HG03095 (cell line): ENCODE measurements at regions not wholly inside any gene's neighbourhood (a gene's known extent, or its start where the extent isn't known, plus 50 kb on each side); places are given as distances from the start of the nearest gene placed in this dataset.
"Not testable (repeated sequence)": the region's sequence is repeated elsewhere in the genome, so short reads cannot be mapped to it uniquely, and the experiment has no call there.

Source experiments
- ATAC-seq: cut with Tn5 transposase; IDR thresholded peaks from one replicate; pipeline ENCODE4 v1.9.1; 2021; ENCODE audit warnings: moderate library complexity; ENCODE audit not compliant: unreplicated experiment

DNA sequence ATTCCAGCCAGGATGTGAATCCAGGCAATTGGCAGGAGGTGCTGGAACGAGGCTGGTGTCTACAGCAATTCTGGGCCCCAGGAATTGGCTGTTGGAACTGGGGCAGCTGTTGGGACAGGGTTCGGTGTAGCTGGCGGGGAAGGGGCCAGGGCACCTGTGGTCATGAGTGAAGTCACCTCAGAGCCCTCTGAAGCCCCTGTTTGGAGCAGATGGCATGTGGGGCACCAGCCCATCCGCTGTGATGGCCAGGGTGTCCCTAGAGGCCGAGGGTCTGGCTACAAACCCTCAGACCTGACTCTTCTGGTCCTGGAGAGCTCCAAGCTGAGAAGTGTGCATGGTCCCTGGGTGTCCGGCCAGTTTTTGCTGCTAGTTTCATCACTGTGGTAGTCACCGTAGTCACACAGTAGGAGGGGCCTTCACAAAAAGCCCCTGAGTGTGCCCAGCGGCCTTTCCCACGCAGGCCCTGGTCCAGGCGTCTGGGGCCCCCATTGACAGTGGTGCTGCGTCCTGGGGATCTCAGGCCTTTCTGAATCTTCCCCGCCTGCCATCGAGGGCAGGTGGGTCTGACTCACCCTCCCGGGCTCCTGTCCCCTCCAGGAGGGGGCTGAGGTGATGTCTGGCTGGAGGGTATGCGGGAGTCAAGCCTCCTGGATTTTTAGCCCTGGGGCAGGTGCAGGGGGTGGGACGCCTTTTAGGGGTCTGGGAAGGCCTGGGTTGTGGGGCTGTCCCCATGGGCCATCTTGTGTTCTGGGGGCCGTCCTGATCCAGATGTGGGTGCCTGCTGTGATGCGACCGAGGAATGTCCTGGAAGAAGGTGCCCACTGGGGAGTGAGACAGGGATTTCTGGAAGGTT, 368.0 kb downstream of the TMEM121 start:
- no peak for ATAC-seq

DNA sequence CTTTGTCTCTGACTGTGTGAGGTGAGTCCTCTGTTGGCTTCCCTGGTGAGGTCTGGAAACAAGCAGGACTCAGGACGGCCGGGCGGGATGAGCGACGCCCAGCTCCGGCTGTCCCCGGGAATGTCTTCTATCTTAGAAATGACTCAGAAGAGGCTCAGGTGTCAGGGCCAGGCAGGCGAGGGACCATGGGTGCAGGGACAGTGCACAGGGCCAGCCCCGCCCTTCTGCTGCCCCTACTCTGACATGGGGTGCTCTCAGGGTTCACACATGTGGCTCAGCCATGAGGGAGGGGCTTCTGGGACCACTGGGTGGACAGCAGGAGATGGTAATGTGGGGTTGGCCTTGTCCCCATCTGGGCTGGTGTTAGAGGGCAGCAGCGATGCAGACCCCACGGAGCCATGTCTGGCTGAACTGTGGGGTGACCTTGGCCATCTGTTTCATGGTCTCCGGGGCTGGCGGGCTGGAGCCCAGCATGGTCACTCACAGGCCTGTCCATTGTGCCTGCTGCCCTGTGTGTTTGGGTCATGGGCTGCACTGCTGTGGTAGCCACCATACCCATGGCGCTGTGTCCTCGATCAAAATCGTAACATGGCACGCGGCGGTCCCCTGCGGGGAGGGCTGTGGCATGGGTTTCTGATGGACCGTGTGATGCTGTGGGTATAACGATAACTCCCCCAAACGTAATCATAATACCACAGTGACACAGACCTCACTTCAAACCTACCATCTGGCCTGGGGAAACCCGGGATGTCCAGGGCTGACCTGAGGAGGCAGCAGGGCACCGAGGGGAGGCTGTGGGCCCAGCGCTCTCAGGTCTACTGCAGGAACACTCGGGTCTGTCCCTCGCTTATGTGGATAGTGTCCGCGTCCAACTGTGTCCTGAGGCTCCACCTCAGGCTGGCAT, 368.8 kb downstream of the TMEM121 start:
- ATAC-seq: no peak

DNA sequence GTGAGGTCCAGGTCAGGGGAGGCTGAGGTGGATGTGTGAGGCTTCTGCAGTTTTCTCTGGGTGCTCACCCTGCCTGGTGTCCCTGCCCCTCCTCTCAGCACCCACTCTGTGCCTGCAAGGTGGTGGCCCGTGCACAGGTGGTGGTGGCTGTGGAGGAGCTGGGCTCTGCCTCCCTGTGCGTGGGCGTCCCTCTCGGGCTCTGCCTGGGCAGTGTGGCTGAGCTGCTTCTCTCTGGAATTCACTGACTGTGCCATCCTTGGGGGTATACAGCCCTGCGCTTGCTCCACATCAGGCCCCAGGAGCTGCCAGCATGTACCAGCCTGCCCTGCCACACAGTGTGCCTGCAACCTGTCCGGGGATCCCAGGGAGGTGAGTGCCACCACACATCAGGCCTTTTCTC, 369.8 kb downstream of the TMEM121 start:
- not testable (repeated sequence) for ATAC-seq

DNA sequence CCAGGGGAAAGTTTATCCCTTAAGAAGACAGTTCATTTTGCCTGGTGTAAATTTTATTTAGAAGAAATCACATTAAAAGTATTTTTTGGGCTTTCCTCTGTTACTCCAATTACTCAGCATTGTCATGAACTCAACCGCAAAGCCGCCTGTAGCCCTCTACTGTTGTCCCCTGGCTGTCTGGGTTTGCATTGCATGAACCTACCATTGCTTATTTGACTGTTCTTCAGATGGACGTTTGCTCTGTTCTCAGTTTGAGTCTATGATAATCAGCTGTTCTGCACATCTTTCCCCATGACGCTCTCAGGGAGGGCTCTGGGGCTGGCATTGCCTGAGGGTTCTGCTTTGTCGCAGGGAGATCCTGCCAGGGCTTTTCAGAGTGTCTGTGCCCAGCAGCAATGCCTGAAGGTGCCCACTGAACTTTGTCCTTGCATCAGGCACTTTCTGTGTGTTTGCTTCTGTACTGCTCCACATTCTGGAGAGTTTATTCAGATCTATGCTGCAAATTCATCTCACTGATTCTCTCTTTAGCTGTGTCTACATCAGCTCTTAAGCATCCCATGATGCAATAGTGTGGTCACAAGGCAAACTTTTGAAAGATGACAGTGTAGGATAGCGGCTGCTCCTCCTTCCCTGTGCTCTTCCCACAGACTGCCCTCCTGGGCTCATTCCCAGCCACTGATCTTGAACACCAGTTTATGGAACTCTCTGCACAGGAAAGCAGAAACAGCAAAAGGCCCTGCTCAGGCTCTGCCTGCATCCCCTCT, 370.8 kb downstream of the TMEM121 start:
- ATAC-seq: not testable (repeated sequence)

DNA sequence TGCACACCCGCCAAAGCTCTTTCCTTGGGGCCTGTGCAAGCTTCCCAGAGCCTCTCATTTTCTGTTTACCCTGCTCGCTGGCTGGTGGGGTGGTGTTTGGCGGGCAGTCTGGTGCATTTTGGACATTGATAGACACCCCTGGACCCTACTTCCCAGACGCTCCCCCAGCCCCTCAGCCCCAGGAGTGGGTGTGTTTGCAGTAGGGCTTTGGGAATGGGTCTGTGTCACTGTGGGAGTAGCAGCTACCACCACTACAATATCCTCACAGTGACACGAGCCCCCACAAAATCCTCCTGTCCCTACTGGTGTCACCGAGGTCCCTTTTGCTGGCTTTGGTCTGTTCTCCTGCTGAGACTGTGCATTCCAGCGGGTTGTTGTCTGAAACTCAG, 371.3 kb downstream of the TMEM121 start:
- no peak for ATAC-seq

DNA sequence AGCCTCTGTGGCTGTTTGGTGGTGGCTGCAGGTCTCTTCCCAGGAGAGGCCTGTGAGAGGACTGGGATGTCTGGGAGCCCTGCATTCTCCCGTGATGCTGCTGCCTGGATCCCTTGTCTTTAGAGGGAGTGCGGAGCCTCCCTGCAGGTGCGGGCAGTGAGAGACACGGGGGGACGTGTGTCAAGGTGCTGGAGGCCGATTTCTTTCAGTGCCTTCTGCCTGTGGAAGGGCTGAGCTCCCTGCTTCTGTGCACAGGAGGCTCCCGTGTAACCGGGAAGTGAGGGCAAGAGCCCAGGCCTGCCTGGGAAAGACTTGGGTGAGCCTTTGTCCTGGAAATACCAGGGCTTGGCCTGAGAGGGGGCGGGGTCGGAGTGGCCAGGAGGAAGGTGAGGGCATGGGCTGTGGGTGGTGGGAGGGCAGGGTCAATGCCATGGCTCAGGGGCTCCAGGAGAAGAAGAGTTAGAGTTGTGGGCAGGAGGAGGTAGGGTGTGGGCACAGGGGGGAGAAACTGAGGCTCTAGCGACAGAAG, 372.2 kb downstream of the TMEM121 start:
- ATAC-seq: no peak

DNA sequence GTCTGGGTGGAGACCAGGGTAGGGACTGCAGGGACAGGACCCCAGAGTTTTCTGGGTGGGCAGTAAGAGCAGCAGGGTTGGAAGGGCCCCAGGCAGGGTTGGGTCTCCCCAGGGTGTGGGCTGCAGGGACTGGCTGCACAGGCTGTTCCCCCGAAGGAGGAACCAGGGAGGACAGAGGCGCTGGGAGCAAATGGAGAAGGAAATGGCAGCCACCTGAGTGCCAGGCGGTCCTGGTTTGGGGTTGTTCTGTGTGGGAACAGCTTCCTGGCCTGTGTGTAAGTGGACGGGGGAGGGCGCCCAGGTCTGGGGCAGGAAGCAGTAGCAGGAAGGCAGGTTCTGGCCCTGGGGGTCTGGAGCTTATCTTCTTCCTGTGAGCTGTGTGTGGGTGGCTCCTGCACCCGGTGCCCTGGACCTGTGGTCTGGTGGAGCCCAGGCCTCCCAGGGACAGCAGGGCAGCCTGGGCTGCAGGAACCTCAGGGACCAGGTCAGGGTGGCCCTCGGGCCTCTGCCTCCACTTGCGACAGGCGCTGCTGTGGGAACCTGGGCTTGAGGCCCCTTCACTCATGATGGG, 372.8 kb downstream of the TMEM121 start:
- ATAC-seq: no peak

DNA sequence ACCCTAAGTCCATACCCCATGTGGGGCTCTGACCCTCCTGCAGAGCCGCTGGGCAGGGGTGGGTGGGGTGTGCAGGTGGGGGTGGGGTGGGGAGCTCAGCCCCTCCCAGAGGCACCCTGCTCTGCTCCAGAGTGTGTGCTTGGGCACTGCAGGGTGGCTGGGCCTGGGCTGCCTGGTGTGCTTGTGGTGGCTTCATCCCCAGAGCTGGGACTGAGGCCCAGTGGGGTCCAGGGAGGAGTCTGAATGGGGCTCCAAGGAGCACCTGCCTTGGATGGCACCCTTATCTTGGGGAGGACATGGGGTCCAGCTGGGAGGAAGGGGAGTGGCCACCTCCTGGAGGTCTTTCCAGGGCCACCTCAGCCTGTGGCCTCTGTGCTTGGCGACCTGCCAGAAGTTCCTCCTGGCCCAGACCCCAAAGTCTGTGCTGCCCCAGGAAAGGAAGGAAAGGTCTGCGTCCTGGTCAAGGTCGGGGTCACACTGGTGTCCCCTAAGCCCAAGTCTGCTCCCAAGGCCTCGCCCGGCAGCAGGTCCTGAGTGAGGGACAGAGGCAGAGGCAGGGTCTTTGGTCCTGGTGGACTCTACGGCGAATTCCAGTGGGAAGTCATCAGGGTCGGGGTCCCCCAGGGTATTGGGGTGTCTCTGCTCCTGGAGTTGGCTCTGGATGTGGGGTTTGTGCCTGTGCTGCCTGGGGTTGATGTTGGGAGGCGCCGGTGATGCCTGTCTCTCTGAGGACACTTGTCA, 373.4 kb downstream of the TMEM121 start:
- no peak for ATAC-seq

DNA sequence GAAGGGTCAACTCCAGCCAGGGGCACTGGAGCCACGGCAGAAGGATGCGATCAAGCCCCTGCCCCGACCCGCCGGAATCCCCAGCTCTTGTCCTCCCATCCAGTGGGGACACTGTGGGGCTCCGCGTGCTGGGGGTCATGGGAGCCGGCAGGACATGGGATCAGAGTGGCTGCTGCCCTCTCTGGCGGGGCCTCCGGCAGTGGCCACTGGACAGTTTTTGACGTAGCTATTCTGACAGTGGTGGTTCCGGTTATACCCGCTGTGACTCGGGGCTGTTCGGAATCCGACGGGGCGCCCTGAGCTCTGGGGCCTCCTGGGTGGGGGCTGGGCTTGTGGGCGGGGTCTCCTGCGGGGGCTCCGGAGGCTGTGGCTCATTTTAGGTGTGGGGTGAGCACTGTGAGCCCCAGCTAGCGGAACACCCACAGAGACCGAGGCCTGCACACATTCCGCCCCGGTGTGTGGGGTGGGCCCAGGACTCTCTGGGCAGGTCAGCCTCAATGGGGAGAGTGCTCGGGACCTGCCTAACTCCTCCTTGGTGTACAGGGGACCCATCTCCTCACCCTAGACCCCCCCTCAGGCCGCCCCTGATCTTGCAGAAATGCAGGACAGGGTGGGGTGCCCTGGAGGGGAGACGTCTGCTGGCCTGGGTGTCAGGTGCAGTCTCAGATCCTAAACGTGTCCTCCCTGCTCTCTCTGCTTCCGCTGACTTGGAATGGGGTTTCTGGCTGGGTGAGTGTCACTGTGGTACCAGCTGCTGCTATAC, 374.2 kb downstream of the TMEM121 start:
- ATAC-seq: no peak

DNA sequence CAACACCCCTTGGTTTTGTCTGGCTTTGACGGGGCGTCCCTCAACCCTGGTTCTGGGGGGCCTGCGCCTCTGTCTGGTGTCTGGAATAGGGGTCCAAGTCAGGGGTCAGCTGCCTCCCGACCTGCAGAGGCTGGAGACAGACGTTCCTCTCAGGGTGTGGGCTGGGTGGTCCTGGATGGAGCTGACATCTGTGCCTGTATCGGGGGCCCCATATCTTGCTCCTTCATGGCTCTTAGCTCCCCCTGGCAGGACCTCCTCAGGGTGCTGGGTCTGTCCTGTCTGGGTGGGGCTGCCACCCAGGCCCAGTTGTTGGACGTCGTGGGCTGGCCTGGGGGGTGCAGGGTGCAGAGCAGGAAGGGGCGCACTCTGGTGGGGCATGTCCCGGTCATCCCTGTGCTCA, 374.8 kb downstream of the TMEM121 start:
- ATAC-seq: no peak

DNA sequence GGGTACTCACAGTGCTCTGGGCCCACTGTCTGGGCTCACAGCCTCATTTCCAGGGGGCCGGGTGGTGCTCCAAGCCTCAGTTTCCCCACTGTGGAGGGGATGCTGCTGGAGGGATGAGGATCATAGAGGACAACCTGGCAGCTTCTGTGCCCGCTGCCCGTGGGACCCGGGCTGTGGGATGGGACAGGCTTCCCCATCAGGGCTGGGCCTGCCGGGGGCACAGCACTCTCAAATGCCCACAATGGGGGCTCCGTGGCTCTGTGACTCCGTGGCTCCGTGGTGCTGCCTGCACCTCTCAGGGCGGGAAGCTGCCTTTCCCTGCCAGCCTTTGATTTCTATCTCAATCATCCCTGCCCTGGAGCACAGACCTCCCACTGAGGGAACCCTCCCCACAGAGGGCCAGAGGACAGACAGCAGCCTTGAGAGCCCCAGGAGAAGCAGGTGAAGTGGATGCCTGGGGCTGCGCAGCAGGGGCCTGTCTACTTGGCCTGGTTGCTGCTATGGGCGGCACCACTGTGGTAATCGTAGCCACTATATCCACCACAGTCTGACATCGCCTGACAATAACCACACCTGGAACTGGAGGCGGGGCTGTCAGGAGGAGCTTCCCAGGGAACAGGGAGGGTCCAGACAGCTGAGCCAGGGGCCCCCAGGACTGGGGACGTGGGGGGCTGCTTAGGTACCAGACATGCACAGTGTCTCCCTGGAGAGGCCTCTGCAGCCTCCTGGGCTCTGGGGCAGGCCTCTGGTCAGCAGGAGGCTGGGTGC, 375.9 kb downstream of the TMEM121 start:
- ATAC-seq: no peak

DNA sequence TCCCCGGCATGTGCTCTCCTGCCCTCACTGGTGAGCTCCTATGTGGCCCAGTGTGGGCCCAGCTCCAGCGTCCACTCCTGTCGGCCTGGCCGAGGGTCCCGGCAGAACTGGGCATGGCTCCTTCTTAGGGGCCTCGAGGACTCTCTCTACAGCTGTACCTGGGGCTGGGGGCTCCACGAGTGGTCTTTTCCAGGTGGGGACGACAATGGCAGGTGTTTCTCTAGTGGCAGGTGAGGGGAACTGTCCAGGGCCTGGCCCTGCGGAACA, 376.4 kb downstream of the TMEM121 start:
- ATAC-seq: not testable (repeated sequence)

DNA sequence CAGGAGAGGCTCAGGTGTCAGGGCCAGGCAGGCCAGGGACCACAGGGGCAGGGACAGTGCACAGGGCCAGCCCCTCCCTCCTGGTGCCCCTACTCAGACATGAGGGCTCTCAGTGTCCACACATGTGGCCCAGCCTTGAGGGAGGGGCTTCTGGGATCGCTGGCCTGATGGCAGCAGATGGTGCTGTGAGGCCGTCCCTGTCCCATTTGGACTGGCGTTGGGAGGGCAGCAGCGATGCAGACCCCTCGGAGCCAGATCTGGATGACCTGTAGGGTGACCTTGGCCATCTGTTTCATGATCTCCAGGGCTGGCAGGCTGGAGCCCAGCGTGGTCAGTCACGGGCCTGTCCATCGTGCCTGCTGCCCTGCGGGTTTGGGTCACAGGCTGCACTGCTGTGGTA, 377.6 kb downstream of the TMEM121 start:
- ATAC-seq: no peak

DNA sequence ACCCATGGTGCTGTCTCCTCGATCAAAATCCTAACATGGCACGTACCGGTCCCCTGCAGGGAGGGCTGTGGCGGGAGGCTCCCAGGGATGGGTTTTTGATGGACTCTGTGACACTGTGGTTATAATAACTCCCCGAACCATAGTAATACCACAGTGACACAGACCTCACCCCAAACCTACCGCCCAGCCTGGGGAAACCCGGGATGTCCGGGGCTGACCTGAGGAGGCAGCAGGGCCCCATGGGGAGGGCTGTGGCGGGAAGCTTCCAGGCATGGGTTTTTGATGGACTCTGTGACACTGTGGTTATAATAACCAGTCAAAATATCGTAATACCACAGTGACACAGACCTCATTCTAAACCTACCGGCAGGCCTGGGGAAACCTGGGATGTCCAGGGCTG, 378.0 kb downstream of the TMEM121 start:
- no peak for ATAC-seq

DNA sequence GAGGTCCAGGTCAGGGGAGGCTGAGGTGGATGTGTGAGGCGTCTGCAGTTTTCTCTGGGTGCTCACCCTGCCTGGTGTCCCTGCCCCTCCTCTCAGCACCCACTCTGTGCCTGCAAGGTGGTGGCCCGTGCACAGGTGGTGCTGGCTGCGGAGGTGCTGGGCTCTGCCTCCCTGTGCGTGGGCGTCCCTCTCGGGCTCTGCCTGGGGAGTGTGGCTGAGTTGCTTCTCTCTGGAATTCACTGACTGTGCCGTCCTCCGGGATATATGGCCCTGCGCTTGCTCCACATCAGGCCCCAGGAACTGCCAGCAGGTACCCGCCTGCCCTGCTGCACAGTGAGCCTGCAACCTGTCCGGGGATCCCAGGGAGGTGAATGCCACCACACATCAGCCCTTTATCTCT, 379.1 kb downstream of the TMEM121 start:
- no peak for ATAC-seq

DNA sequence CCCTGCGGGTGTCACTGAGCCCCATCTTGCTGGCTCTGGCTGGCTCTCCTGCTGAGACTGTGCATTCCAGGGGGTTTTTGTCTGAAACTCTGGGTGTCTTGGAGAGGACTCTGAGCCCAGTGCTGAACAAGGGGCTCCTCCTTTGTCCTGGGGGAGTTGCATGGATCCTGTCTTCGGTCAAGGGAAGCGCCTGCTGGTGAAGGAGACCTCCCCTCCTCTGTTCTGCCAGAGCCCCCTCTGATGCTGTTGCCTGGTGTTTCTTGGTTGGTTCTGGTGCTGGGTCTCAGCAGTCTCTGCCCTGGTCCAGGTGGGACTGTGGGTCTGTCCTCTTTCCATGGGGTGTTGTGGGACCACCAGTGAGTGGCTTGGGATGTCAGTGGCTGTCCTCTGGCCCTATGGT, 380.9 kb downstream of the TMEM121 start:
- ATAC-seq: no peak

DNA sequence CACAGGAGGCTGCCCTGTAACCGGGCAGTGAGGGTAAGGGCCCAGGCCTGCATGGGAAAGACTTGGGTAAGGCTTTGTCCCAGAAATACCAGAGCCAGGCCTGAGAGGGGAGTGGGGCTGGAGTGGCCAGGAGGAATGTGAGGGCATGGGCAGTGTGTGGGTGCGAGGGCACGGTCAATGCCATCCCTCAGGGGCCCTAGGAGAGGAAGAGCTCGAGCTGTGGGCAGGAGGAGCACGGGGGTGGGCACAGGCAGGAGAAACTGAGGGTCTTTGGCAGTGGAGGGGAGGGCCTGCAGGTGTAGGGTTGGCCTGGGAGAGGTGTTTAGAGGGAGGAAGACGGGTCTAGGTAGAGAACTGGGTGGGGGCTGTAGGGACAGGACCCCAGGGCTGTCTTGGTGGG, 381.6 kb downstream of the TMEM121 start:
- ATAC-seq: no peak

DNA sequence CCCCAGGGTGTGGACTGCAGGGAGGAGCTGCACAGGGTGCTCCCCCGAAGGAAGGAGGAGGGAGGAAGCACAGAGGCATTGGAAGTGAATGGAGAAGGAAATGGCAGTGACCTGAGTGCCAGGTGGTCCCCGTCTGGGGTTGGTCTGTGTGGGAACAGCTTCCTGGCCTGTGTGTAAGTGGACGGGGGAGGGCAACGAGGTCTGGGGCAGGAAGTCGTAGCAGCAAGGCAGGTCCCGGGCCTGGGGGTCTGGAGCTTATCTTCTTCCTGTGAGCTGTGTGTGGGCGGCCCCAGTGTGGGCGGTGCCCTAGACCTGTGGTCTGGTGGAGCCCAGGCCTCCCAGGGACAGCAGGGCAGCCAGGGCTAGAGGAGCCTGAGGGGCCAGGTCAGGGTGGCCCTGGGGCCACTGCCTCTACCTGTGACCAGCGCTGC, 382.1 kb downstream of the TMEM121 start:
- ATAC-seq: no peak
